ENCODE measurements at regions not wholly inside any gene's neighbourhood (a gene's known extent, or its start where the extent isn't known, plus 50 kb on each side); places are given as distances from the start of the nearest gene placed in this dataset.
"Not testable (repeated sequence)": the region's sequence is repeated elsewhere in the genome, so short reads cannot be mapped to it uniquely, and the experiment has no call there.

DNA sequence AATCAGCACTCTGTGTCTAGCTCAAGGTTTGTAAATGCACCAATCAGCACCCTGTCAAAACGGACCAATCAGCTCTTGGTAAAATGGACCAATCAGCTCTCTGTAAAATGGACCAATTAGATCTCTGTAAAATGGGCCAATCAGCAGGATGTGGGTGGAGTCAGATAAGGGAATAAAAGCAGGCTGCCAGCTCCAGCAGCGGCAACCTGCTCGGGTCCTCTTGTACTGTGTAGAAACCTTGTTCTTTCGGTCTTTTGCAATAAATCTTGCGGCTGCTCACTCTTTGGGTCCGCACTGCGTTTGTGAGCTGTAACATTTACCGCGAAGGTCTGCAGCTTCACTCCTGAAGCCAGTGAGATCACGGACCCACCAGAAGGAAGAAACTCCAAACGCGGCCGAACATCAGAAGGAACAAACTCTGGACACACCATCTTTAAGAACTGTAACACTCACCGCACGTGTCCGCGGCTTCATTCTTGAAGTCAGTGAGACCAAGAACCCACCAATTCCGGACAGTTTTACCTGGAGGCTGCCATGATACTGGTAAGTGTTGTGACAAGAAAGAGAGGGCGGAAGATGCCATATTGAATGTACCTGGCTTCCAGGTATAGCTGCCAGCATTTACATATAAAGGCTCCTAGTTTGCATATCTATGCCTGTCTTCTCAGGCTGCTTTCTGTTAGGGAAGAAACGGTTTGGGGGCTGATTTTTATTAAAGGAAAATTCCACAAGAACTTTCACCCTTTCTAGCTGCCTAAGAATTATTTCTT is 758.5 kb upstream of the CTNND2 start:
- H3K9me3 Mint-ChIP-seq (ENCODE audit: unreplicated experiment), result peaks cover 28% of the 10 kb centered on the region
- CTCF ChIA-PET, result interaction anchor here (0.5 to 1.2 kb wide), 4 partner anchors 11 to 822 kb away, joined by 3 to 4 read pairs (median 3); no protein-coding TSS in a partner anchor
- no TSS peak for BruUV-seq (replicated peaks)
- TF ChIP-seq CTCF (IDR thresholded peaks at IDR 0.05; ENCODE audit: unreplicated experiment), result no peak
- intact Hi-C loops (cut with micrococcal nuclease), result no loop called here
- no peak overlapping the region for H3K27ac Mint-ChIP-seq (ENCODE audit: low read depth, unreplicated experiment)
- POLR2A ChIA-PET, result no interaction called here
- H3K4me1 Mint-ChIP-seq (ENCODE audit: insufficient read depth, unreplicated experiment), result no peaks in the 10 kb centered on the region
- H3K4me3 Mint-ChIP-seq (ENCODE audit: unreplicated experiment), result no peak overlapping the region
- no peaks in the 10 kb centered on the region for H3K27me3 Mint-ChIP-seq (ENCODE audit: insufficient read depth, unreplicated experiment)
- DNase-seq (ENCODE audit: unreplicated experiment), result no peak
- H3K36me3 Mint-ChIP-seq (ENCODE audit: insufficient read depth, unreplicated experiment), result no peaks in the 10 kb centered on the region

- peaks cover 28% of the 10 kb centered on the region for H3K9me3 Mint-ChIP-seq (ENCODE audit: unreplicated experiment)
- H3K4me1 Mint-ChIP-seq (ENCODE audit: insufficient read depth, unreplicated experiment), result no peaks in the 10 kb centered on the region
- no peak overlapping the region for H3K27ac Mint-ChIP-seq (ENCODE audit: low read depth, unreplicated experiment)
- H3K4me3 Mint-ChIP-seq (ENCODE audit: unreplicated experiment), result no peak overlapping the region
- BruUV-seq (replicated peaks), result no TSS peak
- ChIA-PET POLR2A (no interaction called here), CTCF (interaction anchor here (0.6 to 1.0 kb wide), 3 partner anchors 18 to 784 kb away, joined by 3 to 5 read pairs (median 3); no protein-coding TSS in a partner anchor)
- intact Hi-C loops (cut with micrococcal nuclease), result no loop called here
- DNase-seq (ENCODE audit: unreplicated experiment), result no peak
- TF ChIP-seq CTCF (IDR thresholded peaks at IDR 0.05; ENCODE audit: unreplicated experiment), result no peak
- no peaks in the 10 kb centered on the region for H3K27me3 Mint-ChIP-seq (ENCODE audit: insufficient read depth, unreplicated experiment)
- H3K36me3 Mint-ChIP-seq (ENCODE audit: insufficient read depth, unreplicated experiment), result no peaks in the 10 kb centered on the region
Measured at GRCh38 chr5:12661617-12662370, 757.5 kb upstream of the CTNND2 start.

GRCh38 chr5:12660279-12661107 is 756.2 kb upstream of the CTNND2 start:
- BruUV-seq (replicated peaks); H3K4me1 Mint-ChIP-seq (ENCODE audit: insufficient read depth, unreplicated experiment); H3K36me3 Mint-ChIP-seq (ENCODE audit: insufficient read depth, unreplicated experiment); intact Hi-C loops (cut with micrococcal nuclease); POLR2A ChIA-PET; H3K27ac Mint-ChIP-seq (ENCODE audit: low read depth, unreplicated experiment); H3K27me3 Mint-ChIP-seq (ENCODE audit: insufficient read depth, unreplicated experiment); H3K4me3 Mint-ChIP-seq (ENCODE audit: unreplicated experiment); DNase-seq (ENCODE audit: unreplicated experiment): not testable (repeated sequence)
- CTCF ChIA-PET, result interaction anchor here (0.7 kb wide), 1 partner anchor 592 kb away, joined by 3 read pairs; no protein-coding TSS in a partner anchor
- peaks cover 28% of the 10 kb centered on the region for H3K9me3 Mint-ChIP-seq (ENCODE audit: unreplicated experiment)

DNA sequence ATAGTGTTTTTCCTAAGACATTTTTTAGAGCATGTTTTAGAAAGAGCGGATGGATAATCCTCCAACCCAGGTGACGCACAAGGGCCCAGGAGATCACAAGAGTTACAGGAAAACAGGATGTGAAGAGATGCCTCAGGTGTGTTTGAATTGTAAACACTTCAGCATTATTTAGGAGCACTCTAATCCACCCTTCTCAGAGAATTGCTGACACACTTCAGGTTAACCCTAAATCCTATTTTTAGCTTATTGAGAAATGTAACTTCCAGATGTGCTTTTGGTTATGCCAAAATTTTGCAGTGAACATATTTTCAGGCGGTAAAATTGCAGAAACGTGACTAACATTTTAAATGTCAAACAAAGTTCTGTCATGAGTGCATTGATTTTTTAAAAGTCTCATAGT is 755.4 kb upstream of the CTNND2 start:
- no peaks in the 10 kb centered on the region for H3K36me3 Mint-ChIP-seq (ENCODE audit: insufficient read depth, unreplicated experiment)
- BruUV-seq (replicated peaks), result no TSS peak
- H3K27ac Mint-ChIP-seq (ENCODE audit: low read depth, unreplicated experiment), result no peak overlapping the region
- no peaks in the 10 kb centered on the region for H3K27me3 Mint-ChIP-seq (ENCODE audit: insufficient read depth, unreplicated experiment)
- no peaks in the 10 kb centered on the region for H3K4me1 Mint-ChIP-seq (ENCODE audit: insufficient read depth, unreplicated experiment)
- intact Hi-C loops (cut with micrococcal nuclease), result no loop called here
- ChIA-PET CTCF (no interaction called here), POLR2A (no interaction called here)
- no peak for TF ChIP-seq CTCF (IDR thresholded peaks at IDR 0.05; ENCODE audit: unreplicated experiment)
- DNase-seq (ENCODE audit: unreplicated experiment), result no peak
- H3K9me3 Mint-ChIP-seq (ENCODE audit: unreplicated experiment), result peaks cover 22% of the 10 kb centered on the region
- H3K4me3 Mint-ChIP-seq (ENCODE audit: unreplicated experiment), result no peak overlapping the region

All from MCF 10A (cell line).